SH-SY5Y (cell line): ENCODE measurements at regions not wholly inside any gene's neighbourhood (a gene's known extent, or its start where the extent isn't known, plus 50 kb on each side); places are given as distances from the start of the nearest gene placed in this dataset.

Experiments used
- GATA2 ChIP-seq: IDR thresholded peaks from 2 replicates; pipeline ENCODE4 v1.6.1; 2011; ENCODE audit warnings: mild to moderate bottlenecking, low read depth, low read length
- GATA3 ChIP-seq: IDR thresholded peaks from 2 replicates; pipeline ENCODE4 v1.6.1; 2011; ENCODE audit warnings: low read depth, mild to moderate bottlenecking, low read length, moderate library complexity

- TF ChIP-seq GATA2 (no peak), GATA3 (no peak)
Measured at GRCh38 chr2:137829251-137829650, 135.0 kb upstream of the HNMT start.
